ENCODE measurements at regions not wholly inside any gene's neighbourhood (a gene's known extent, or its start where the extent isn't known, plus 50 kb on each side); places are given as distances from the start of the nearest gene placed in this dataset.
"Not testable (repeated sequence)": the region's sequence is repeated elsewhere in the genome, so short reads cannot be mapped to it uniquely, and the experiment has no call there.

DNA sequence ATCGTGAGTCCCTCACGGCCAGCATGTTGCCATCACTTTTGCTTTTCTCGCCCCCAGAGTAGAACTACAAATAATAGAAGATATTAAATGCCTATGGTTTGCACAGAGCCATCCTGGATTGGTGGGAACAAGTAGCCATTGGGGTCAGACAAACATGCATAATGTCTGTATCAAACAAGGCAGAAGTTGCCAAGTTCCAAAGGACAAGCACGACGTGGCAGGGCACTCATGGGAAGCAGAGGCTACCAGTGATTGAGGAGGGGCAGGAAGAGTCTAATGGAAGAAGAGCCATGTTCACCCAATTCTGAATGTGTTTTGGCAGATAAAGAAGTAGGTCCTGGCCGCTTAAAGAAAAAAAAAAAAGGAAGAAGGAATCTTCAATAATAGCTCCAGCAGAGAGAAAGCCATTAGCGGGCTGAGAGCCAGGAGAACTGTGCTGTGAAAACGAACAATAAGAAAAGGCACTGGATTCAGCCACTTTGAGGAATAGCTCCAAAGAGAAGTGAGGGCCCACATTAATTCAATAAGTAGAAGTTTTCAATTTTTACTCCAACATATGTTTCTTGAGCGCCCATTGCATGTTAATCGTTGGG is 153.7 kb upstream of the ADCY2 start:
- DNase-seq, result no peak

DNA sequence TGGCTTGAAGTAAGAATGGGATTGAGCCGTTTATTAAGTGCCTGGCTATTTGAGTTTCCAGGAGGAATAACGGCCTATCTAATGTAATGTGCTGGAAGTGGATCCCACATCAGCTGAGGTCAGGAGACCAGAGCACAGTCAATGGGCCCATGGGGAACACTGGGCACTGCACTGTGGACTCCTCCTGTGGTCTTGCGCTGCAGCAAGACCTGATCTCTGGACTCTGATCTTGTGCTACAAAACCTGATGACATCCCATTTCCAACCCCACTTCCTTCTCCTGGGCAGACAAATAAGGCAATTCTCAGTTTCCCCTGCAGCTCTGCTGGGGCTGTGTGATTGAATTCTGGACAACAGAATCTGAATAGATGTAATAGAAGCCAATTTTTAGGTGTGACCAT is 151.7 kb upstream of the ADCY2 start:
- no peak for DNase-seq

DNA sequence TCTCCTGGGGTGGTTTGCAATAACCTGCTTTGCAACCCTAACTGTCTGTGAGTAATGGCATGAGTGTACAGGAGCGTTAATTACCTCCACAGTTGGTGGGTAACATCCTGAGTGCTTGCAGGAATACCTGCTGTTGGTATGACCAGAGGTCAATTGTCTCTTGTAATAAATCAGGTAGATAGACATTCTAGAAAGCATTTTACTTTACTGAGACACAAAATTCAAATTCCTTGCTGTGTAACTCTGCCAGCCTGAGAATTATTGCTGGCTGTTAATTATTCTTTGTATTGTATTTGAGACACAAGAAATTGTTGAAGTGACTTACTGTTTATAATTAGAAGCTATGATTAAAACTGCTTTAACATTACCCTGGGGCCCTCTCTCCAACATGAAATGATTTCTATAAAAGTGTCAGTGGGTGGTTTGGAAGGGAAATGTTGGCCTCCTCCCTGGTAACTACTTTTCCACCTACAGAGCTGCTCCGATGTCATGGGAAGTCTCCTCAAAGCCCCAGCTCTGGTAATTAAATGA is 150.8 kb upstream of the ADCY2 start:
- DNase-seq, result no peak

DNA sequence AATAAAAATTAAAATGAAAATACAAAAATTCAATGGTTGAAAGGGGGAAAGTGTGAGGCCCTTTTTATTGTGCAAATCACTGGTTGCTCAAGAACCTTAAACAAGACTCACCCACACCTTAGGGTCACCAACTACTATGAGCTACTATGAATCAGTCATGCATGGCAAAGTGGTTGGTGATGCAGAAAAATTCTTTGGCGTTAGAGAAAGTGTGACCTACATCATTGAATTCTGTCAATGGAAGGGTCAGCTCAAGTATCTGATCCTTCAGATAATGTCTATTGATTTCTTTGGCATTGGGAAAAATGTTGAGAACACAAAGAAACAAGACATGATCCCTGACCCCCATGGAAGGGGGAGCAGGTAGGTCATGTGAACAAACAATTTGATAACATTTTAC is 149.7 kb upstream of the ADCY2 start:
- no peak for DNase-seq

DNA sequence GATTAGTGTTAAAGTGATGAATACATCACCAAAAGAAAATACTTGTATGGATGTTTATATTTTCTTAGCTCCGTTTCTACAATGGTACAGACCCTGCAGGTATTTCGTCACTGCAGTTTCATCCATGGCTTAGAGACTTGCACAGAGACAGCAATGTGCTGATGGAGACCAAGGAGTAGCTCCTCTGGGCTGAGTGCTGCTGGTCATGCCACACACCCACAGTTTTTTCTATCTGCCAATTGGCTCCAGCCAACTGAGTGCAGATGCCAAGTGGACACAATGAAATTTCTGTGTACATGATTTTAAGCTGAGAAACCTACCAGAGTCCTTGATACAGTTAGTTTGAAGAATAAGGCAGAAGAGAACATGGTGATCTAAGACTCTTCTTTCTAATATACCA is 145.9 kb upstream of the ADCY2 start:
- DNase-seq, result no peak

DNA sequence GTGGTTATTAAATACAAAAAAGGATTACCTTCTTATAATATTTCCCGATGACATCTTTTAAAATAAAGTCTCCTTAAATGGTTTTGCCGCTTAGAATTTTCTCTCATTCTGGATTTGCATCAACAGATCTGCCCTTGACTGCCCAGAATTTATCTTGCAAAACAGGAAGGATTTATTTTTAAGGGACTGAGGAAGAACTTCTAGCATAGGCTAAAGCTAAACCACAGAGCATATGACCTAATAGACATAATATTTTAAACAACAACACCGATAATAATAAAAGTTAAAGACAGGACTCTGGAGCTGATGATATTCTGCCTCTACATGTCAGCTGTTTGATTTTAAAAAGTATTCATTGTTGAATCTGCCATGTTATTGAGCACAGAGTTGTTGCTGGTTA is 145.3 kb upstream of the ADCY2 start:
- no peak for DNase-seq

DNA sequence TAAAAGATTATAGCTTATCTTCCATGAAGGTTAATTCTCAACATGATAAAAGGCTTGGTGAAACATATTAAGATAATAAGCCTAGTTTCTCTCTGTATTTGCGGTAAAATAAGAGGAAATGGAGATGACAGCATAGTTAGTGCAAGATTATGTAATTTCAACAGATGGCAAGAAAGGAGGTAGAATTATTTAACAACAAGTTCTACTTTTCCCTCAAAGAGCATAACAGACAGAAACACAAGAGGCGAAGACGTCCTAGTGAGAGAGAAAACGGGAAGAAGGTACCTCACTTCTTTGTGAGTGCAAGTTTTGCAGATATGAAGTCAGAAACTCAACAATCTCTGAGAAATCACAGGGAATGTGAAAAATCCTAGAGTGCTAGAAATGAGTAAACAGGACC is 144.8 kb upstream of the ADCY2 start:
- DNase-seq, result no peak

DNA sequence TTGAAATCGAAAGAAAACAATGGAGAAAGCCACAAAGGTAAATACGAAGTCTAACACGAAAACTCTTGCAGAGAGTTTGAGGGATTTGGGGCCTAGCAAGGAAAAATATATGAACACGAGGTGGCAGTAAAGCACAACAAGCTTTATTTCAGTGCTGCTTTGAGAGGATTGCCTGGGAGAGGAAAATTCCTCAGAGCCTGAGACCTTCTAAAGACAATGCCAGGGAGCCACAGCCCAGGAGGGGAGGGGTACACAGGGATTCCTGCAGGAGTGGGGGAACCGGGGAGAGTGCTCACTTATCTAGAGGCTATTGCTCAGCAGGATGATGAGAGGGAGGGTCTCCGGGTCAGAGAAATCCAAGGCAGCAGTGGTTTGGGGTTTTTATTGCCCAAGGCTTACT is 134.9 kb upstream of the ADCY2 start:
- peak in 1 of 2 donors; percentile 12 for DNase-seq

DNA sequence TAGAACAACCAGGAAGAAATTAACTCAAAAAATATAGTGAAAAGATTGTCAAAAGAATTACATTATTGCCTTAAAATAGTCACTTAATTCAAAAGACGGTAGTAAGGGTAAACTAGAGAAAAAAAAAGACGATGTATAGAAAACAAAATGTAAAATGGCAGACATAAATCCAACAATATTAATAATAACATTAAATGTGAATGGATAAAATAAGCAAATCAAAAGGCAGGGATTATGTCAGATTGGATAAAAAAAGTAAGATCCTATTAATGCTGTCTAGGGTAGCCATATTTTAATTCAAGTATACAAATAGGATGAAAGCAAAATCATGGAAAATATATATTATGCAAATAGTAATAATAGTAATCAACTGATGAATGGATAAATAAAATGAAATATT is 134.0 kb upstream of the ADCY2 start:
- no peak for DNase-seq

DNA sequence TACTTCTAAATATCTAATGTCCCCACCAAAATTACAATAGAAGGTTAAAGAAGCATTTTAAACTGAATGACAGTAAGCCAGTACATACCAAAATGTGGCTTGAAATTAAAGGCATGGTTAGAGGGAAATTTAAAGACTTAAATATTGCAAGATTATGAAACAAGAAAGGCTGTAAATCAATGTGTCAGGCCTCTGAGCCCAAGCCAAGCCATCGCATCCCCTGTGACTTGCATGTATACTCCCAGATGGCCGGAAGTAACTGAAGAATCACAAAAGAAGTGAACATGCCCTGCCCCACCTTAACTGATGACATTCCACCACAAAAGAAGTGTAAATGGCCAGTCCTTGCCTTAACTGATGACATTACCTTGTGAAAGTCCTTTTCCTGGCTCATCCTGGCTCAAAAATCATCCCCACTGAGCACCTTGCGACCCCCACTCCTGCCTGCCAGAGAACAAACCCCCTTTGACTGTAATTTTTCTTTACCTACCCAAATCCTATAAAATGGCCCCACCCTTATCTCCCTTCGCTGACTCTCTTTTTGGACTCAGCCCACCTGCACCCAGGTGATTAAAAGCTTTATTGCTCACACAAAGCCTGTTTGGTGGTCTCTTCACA is 132.4 kb upstream of the ADCY2 start:
- not testable (repeated sequence) for DNase-seq

DNA sequence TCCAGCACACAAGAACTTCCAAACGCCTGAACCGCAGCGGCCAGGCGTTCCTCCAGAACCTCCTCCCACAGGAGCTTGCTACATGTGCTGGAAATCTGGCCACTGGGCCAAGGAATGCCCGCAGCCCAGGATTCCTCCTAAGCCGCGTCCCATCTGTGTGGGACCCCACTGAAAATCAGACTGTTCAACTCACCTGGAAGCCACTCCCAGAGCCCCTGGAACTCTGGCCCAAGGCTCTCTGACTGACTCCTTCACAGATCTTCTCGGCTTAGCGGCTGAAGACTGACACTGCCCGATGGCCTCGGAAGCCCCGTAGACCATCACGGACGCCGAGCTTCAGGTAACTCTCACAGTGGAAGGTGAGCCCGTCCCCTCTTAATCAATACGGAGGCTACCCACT is 130.2 kb upstream of the ADCY2 start:
- DNase-seq, result not testable (repeated sequence)

DNA sequence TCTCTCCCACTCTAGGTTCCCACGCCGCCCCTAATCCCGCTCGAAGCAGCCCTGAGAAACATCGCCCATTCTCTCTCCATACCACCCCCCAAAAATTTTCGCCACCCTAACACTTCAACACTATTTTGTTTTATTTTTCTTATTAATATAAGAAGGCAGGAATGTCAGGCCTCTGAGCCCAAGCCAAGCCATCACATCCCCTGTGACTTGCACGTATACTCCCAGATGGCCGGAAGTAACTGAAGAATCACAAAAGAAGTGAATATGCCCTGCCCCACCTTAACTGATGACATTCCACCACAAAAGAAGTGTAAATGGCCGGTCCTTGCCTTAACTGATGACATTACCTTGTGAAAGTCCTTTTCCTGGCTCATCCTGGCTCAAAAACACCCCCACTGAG is 127.2 kb upstream of the ADCY2 start:
- DNase-seq, result not testable (repeated sequence)

DNA sequence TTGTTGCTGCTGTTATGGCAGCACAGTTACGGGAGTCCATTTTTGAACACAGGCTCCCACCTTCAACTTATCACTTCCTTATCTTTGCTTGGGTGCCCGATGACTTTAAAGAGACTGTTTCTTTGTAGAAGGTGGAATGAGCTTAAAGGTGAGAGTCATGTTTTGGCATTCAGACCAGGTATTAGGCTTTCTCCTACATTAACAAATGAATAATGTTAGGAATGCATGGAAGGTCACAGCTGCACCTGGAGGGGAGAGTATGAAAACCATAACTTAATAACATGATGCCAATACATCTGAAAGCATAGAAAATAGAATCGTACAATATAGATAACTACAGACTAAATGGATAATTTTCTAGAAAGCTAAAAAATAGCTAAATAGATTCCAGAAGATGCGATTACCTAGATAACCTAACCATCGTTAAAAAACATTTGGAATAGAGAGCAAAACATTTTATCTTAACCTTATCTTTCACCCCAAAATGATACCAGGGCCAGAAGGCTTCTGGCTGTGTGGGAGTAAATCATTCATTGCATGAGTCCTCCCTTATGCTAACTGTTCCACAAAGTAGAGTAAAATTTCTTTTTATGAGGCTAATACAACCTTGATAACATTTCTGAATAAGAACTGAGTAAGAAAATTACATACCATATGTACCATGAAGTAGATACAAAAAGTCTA is 126.2 kb upstream of the ADCY2 start:
- DNase-seq, result no peak

DNA sequence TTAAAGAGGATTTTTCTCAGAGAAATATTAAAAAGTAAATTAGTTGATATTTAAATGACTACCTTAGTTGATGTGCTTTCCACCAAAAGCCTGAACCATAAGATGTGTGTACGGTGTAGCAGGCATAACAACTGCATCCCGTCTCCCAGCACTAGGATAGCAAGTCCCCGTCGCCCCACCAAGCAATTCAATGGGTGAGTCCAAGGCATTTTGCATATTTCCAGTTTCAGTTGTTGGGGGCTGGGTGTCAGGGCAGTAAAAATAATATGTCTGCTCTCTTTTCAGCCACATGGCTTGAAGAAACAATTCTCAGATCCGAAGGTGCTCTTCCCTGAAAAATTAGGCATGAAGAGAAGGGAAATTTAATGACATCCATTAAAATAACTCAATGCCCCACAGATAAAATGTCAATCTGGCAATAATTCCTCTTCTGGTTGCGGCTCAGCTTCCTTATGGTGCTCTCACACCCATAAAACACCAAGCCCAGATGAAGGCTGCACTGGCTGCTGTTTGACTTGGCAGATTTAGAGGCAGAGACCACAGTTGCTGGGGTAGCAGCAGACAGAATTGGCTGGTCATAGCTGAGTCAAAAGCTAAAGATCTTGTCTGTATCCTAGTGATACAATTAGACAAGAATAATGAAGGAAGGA is 124.4 kb upstream of the ADCY2 start:
- DNase-seq, result no peak

DNA sequence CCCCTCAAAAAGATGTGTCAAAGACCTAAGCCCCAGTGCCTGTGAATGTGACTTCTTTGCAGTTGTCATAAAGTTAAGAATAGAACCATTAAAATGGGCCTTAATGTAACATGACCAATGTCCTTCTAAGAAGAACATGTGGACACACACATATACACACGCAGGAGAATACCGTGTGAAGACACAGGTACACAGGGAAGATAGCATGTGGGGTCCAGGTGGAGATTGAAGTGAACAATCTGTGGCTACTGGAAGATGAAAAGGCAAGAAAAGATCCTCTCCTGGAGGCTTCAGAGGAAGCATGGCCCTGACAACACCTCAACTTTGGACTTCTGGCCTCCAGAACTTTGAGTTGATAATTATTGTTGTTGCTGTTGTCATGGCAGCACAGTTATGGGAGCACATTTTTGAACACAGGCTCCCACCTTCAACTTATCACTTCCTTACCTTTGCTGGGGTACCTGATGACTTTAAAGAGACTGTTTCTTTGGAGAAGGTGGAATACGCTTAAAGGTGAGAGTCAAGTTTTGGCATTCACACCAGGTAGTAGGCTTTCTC is 123.5 kb upstream of the ADCY2 start:
- DNase-seq, result no peak

DNA sequence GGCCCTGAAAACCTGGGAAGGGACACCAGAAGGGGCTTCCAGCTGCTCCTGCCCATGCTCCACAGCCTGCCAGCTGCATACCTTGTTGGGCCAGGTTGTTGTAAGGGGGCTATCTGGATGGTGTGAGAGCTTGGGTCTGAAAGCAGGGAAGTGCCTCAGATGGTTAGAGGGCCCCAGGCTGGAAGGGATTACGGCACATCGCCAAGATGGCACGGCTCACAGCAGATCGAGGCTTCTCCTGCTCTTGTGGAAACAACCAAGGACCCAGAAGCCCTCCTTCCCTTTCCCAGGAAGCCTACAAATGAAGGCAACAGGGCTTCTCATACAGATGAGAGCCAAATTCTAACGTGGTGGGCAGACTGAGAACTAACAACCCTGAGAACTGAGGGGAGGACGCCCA is 121.7 kb upstream of the ADCY2 start:
- DNase-seq, result no peak

DNA sequence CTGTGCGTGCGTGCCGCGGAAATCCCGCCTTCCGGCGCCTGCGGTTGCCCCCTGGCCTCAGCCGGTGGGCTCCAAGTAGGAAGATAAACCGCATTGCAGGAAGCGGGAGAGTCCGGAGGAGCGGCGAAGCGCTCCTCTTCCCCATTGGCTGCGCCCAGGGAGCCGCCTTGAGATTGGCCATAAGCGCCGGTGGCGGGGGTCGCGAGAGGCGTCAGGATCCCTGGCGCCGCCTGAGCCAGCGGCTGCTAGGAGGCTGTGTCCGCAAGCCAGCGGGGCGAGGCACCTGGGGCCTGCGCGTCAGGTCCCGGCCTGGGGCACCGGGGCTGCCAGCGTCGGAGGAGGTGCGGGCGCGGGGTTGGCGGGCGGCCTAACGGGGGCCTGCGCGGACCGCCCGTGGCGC is 106.3 kb upstream of the ADCY2 start:
- not testable (repeated sequence) for DNase-seq

DNA sequence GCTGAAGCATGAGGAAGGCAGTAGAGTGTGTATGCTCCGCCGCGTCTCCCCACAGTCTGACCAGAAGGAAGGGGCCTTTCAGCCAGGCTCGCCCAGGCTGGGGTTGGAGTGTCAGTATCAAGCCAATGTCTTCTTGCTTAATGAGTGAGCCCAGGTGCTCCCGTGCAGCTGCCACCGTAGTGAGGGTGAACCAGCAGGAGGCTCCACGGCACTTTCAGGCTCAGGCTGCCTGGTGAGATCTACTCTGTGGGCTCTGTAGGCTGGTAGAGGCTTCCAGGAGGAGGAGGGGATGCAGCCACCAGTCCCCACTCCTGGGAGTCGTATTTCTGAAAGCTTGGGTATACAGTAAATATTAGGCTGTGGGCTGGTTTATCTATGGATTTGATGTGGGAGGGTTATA is 98.1 kb upstream of the ADCY2 start:
- not testable (repeated sequence) for DNase-seq

DNA sequence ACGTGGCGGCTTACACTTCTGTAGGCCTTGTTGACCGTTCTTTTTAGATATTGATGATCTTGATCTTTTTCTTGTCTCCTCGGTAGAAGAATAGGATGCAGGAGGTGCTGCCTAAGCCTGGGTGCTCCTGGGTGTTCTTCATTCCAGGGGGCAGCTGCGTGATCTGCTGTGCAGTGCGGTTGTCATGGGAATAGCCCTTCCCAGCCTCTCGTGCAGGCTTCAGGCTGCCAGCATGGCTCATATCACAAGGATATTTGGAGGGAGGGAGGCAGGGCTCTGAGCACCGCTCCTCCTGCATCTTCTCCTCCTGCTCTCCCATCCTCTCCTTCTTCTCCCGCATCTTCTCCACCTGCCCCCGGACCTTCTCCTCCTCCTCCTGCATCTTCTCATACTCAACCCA is 96.2 kb upstream of the ADCY2 start:
- not testable (repeated sequence) for DNase-seq

DNA sequence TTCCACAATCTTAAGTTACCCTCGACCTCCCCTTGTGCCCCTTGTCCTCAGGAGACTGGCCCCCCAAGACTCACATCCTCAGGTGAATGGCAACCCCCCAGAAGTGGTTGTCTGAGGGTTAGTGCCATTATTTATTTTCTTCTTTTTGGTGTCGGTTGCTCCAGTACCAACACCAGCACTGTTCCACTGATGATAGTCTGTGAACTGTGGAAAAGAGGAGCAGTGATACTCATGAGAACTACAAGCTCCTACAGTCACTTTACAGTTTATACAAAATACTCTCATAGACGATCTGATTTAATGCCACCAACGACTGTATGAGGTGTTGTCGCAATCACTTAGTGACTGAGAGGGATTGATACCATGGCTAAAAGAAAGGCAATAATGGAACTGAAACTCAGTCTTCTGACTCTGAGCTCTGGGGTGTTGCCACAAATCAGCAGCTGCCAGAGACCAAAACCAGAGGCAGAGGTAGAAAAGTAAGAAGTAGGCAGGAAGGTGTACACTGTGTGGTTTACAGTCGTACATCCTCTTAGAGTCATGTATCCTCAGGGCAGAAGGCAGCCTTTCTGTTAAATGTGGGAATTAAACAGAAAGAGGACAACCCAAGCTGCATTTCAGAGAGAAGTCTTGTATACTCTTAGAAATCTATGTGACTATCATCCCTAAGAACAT is 90.8 kb upstream of the ADCY2 start:
- not testable (repeated sequence) for DNase-seq

DNA sequence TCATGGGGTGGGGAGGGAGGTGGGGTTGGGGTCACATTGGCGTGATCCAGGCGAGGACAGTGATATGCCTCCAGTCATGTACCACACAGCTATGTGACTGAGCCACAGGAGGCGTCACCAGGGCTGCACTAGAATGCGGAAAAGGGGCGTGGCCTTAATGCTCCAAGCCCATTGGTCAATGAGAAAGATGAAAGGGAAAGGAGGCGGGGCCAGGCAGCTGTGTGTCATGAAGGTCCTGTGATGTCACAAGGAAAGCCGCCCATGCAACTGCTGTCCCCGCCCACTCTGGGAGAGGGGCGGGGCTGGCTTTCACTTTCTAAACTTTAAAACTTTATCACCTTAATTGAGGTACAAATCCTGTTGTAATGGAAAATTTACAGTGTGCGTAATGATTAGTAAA is 89.4 kb upstream of the ADCY2 start:
- not testable (repeated sequence) for DNase-seq

DNA sequence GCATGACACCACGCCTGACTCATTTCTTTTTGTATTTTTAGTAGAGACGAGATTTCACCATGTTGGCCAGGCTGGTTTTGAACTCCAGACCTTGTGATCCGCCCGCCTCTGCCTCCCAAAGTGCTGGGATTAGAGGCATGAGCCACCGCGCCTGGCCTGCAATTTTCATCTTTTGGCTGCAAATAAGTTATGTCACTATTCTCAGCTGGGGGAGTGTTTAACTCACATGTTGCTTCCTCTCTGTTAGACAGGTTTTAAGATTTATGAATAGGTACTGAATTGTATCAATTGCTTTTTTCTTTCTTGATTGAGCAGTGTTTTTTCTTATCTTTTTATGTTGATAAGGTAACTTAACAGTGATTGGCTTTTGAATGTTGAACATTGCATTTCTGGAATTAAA is 88.2 kb upstream of the ADCY2 start:
- not testable (repeated sequence) for DNase-seq

DNA sequence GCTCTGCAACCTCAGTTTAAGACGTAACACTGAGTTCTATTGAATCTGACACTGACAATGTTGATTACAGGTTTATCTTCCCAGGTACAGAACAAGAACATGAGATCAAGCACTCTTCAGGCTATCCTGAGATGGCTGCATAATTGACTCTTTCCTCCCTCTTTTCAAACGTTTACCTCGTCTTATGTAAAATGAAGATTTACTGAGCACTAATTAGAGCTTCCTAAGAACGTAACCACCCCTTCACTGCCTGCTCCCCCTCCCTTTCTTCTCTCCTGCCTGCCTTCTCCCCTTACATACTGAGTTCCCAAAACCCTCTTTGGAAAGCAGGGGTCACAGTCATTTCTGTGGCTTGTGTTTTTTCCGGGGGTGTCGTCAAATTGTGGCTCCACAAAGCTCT is 86.2 kb upstream of the ADCY2 start:
- DNase-seq, result not testable (repeated sequence)

Measured in hippocampal formation (tissue), 2 donors.